Testis (tissue), 2 donors: ENCODE measurements at regions not wholly inside any gene's neighbourhood (a gene's known extent, or its start where the extent isn't known, plus 50 kb on each side); places are given as distances from the start of the nearest gene placed in this dataset.

Experiments used
- CTCF ChIP-seq, 3 experiments: fragments of 450-650 bp in 2 of 3; fragments of 200-600 bp in 1 of 3; sonication (generic) in 1 of 3; IDR thresholded peaks; one replicate each; pipeline ENCODE4 v1.5.1; 2016 to 2019; ENCODE audit warnings: antibody characterized with exemption in 3 of 3, mild to moderate bottlenecking in 2 of 3, moderate library complexity in 1 of 3
- POLR2A ChIP-seq: fragments of 450-650 bp; IDR thresholded peaks from one replicate; pipeline ENCODE4 v1.6.1; 2017; ENCODE audit warnings: antibody characterized with exemption, mild to moderate bottlenecking, moderate library complexity

- TF ChIP-seq CTCF (IDR thresholded peaks at IDR 0.05) = no peak
- no peak for TF ChIP-seq POLR2A
Observed at GRCh38 chr2:108133457-108133856, 106.3 kb upstream of the SULT1C3 start.
